ENCODE measurements at regions not wholly inside any gene's neighbourhood (a gene's known extent, or its start where the extent isn't known, plus 50 kb on each side); places are given as distances from the start of the nearest gene placed in this dataset.

GRCh38 chrX:4182408-4182806 lies 469.0 kb upstream of the PRKX start:
- TF ChIP-seq, protein P1, sequence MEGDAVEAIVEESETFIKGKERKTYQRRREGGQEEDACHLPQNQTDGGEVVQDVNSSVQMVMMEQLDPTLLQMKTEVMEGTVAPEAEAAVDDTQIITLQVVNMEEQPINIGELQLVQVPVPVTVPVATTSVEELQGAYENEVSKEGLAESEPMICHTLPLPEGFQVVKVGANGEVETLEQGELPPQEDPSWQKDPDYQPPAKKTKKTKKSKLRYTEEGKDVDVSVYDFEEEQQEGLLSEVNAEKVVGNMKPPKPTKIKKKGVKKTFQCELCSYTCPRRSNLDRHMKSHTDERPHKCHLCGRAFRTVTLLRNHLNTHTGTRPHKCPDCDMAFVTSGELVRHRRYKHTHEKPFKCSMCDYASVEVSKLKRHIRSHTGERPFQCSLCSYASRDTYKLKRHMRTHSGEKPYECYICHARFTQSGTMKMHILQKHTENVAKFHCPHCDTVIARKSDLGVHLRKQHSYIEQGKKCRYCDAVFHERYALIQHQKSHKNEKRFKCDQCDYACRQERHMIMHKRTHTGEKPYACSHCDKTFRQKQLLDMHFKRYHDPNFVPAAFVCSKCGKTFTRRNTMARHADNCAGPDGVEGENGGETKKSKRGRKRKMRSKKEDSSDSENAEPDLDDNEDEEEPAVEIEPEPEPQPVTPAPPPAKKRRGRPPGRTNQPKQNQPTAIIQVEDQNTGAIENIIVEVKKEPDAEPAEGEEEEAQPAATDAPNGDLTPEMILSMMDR (IDR thresholded peaks at IDR 0.05; ENCODE audit: unreplicated experiment) = no peak
- H3K36me3 Mint-ChIP-seq (ENCODE audit: insufficient read depth, unreplicated experiment) = no peaks in the 10 kb centered on the region
- no peak overlapping the region for H3K27ac Mint-ChIP-seq (ENCODE audit: unreplicated experiment)
- no peaks in the 10 kb centered on the region for H3K27me3 Mint-ChIP-seq (ENCODE audit: unreplicated experiment)
- BruUV-seq (replicated peaks) = no TSS peak
- no peak overlapping the region for H3K4me3 Mint-ChIP-seq (ENCODE audit: low read depth, unreplicated experiment)
- no peaks in the 10 kb centered on the region for H3K9me3 Mint-ChIP-seq (ENCODE audit: low read depth, unreplicated experiment)
- intact Hi-C loops (cut with micrococcal nuclease; ENCODE audit: unreplicated experiment) = no loop called here
- DNase-seq = no peak
- H3K4me1 Mint-ChIP-seq (ENCODE audit: low read depth, unreplicated experiment) = no peaks in the 10 kb centered on the region
- CTCF ChIA-PET = no interaction called here

DNA sequence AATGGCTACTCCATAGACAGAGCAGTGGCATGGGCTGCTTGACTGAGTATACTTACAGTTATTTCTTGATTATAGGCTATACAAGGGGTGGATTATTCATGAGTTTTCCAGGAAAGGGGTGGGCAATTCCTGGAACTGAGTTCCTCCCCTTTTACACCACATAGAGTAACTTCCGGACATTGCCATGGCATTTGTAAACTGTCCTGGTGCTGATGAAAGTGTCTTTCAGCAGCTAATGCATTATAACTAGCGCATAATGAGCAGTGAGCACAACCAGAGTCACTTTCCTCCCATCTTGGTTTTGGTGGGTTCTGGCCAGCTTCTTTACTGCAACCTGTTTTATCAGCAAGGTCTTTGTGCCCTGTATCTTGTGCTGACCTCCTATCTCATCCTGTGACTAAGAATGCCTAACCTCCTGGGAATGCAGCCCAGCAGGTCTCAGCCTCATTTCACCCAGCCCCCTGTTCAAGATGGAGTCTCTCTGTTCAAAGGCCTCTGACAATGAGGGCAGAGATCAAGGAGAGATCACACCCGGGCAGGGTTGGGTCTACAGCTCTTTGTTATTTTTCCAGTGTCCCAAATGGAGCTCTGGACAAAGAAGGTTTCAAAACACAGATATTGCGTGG lies 468.4 kb upstream of the PRKX start:
- BruUV-seq (replicated peaks) = no TSS peak
- intact Hi-C loops (cut with micrococcal nuclease; ENCODE audit: unreplicated experiment) = no loop called here
- Mint-ChIP-seq H3K4me1 (ENCODE audit: low read depth, unreplicated experiment) (no peaks in the 10 kb centered on the region), H3K9me3 (ENCODE audit: low read depth, unreplicated experiment) (no peaks in the 10 kb centered on the region), H3K27me3 (ENCODE audit: unreplicated experiment) (no peaks in the 10 kb centered on the region), H3K36me3 (ENCODE audit: insufficient read depth, unreplicated experiment) (no peaks in the 10 kb centered on the region), H3K27ac (ENCODE audit: unreplicated experiment) (no peak overlapping the region), H3K4me3 (ENCODE audit: low read depth, unreplicated experiment) (no peak overlapping the region)
- DNase-seq = peak; percentile 3
- CTCF ChIA-PET = no interaction called here
- TF ChIP-seq, protein P1 (IDR thresholded peaks at IDR 0.05; ENCODE audit: unreplicated experiment) = no peak

- no peaks in the 10 kb centered on the region for H3K36me3 Mint-ChIP-seq (ENCODE audit: insufficient read depth, unreplicated experiment)
- no peaks in the 10 kb centered on the region for H3K27me3 Mint-ChIP-seq (ENCODE audit: unreplicated experiment)
- no peak for DNase-seq
- CTCF ChIA-PET = no interaction called here
- H3K4me3 Mint-ChIP-seq (ENCODE audit: low read depth, unreplicated experiment) = no peak overlapping the region
- BruUV-seq (replicated peaks) = no TSS peak
- TF ChIP-seq, protein P1 (IDR thresholded peaks at IDR 0.05; ENCODE audit: unreplicated experiment) = no peak
- intact Hi-C loops (cut with micrococcal nuclease; ENCODE audit: unreplicated experiment) = no loop called here
- H3K9me3 Mint-ChIP-seq (ENCODE audit: low read depth, unreplicated experiment) = no peaks in the 10 kb centered on the region
- H3K4me1 Mint-ChIP-seq (ENCODE audit: low read depth, unreplicated experiment) = no peaks in the 10 kb centered on the region
- no peak overlapping the region for H3K27ac Mint-ChIP-seq (ENCODE audit: unreplicated experiment)
These were observed 465.6 kb upstream of the PRKX start for GRCh38 chrX:4179031-4179430.

DNA sequence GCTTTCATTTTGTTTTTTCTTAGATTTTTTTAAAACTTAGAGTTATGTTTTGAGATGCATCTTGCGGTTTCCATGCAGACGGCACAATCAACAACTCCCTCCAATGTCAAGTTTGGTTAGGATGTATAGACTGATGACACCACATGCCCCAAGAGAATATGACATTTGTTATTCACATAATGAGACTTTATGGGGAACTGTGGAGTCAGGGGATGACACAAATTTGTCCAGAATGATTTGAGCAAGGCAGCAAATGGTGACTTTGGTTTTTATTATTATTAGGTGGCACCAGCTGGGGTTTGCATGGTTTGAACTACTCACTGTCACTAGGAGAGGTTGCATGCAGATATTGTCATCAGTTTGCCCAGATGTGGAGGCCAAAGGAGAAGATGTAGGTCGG lies 461.8 kb upstream of the PRKX start:
- Mint-ChIP-seq H3K27me3 (ENCODE audit: unreplicated experiment) (no peaks in the 10 kb centered on the region), H3K36me3 (ENCODE audit: insufficient read depth, unreplicated experiment) (no peaks in the 10 kb centered on the region), H3K4me1 (ENCODE audit: low read depth, unreplicated experiment) (no peaks in the 10 kb centered on the region), H3K27ac (ENCODE audit: unreplicated experiment) (no peak overlapping the region), H3K4me3 (ENCODE audit: low read depth, unreplicated experiment) (no peak overlapping the region), H3K9me3 (ENCODE audit: low read depth, unreplicated experiment) (no peaks in the 10 kb centered on the region)
- no TSS peak for BruUV-seq (replicated peaks)
- intact Hi-C loops (cut with micrococcal nuclease; ENCODE audit: unreplicated experiment) = no loop called here
- CTCF ChIA-PET = interaction anchor here (0.6 kb wide), 1 partner anchor 30 kb away, joined by 3 read pairs; no protein-coding TSS in a partner anchor
- no peak for DNase-seq
- TF ChIP-seq, protein P1 (IDR thresholded peaks at IDR 0.05; ENCODE audit: unreplicated experiment) = no peak

Data from Calu3 (cell line).